ENCODE measurements at regions not wholly inside any gene's neighbourhood (a gene's known extent, or its start where the extent isn't known, plus 50 kb on each side); places are given as distances from the start of the nearest gene placed in this dataset.

DNA sequence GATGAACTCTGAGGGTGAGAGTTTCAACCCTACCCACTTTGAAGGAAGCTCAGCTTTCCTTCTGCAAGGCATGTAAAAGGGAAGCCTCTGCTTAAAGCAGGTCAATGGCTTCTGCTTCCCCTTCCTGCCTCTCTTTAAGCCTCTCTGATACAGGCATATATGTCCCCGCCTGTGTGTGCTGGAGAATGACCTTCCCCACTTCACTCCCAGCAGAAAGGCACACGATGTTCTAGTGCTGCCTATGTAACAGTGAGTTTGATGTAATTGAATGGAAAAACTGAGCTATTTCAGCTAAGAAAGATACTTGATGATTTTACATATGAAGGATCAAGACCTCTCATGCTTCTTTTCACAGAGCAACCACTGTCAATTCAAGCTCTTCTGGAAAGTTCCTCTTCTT is 632.2 kb downstream of the HACE1 start:
- Histone ChIP-seq H3K27ac (ENCODE audit: insufficient read depth, low read depth, low read length) (no peak overlapping the region), H3K9ac (replicated peaks; ENCODE audit: extremely low read depth, insufficient read depth, low read length) (no peak overlapping the region), H3K4me3 (replicated peaks in 1 of 3; ENCODE audit: insufficient read depth in 1 of 3, low read depth in 1 of 3, low read length in 3 of 3) (no peak overlapping the region), H2AFZ (ENCODE audit: low read depth, low read length) (no peak overlapping the region), H3K4me1 (ENCODE audit: control insufficient read depth, extremely low read depth, insufficient read depth, low read length) (no peaks in the 10 kb centered on the region), H3K27me3 (ENCODE audit: control insufficient read depth in 2 of 2, insufficient read depth in 2 of 2, low read length in 2 of 2) (no peaks in the 10 kb centered on the region), H3K9me1 (replicated peaks; ENCODE audit: control insufficient read depth, extremely low read depth, insufficient read depth, low read length) (no peaks in the 10 kb centered on the region), H3K9me3 (replicated peaks; ENCODE audit: control insufficient read depth, insufficient read depth, low read length) (no peaks in the 10 kb centered on the region), H3K36me3 (ENCODE audit: control insufficient read depth in 2 of 2, extremely low read depth in 1 of 2, insufficient read depth in 2 of 2, low read length in 2 of 2) (no peaks in the 10 kb centered on the region), H4K20me1 (replicated peaks; ENCODE audit: control insufficient read depth, extremely low read depth, insufficient read depth, low read length) (no peaks in the 10 kb centered on the region), H3K4me2 (ENCODE audit: insufficient read depth, low read length) (no peak overlapping the region), H3K79me2 (ENCODE audit: control insufficient read depth, insufficient read depth, low read length) (no peaks in the 10 kb centered on the region)
- no TSS peak for BruUV-seq (replicated peaks)
- POLR2A ChIA-PET = no interaction called here
- dilution Hi-C loops (cut with MboI; ENCODE audit: extremely low pct_ligation_motif_present, low sequenced_read_pairs) (no loop called here), intact Hi-C loops (cut with micrococcal nuclease) (no loop called here)
- no peak for TF ChIP-seq MYC (IDR thresholded peaks at IDR 0.05; ENCODE audit: low read depth, low read length)
- TF ChIP-seq, protein P1, sequence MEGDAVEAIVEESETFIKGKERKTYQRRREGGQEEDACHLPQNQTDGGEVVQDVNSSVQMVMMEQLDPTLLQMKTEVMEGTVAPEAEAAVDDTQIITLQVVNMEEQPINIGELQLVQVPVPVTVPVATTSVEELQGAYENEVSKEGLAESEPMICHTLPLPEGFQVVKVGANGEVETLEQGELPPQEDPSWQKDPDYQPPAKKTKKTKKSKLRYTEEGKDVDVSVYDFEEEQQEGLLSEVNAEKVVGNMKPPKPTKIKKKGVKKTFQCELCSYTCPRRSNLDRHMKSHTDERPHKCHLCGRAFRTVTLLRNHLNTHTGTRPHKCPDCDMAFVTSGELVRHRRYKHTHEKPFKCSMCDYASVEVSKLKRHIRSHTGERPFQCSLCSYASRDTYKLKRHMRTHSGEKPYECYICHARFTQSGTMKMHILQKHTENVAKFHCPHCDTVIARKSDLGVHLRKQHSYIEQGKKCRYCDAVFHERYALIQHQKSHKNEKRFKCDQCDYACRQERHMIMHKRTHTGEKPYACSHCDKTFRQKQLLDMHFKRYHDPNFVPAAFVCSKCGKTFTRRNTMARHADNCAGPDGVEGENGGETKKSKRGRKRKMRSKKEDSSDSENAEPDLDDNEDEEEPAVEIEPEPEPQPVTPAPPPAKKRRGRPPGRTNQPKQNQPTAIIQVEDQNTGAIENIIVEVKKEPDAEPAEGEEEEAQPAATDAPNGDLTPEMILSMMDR (IDR thresholded peaks at IDR 0.05; ENCODE audit: extremely low read depth in 1 of 2, insufficient read depth in 1 of 2, low read depth in 1 of 2, low read length in 2 of 2) = no peak
- TF ChIP-seq, protein P2, sequence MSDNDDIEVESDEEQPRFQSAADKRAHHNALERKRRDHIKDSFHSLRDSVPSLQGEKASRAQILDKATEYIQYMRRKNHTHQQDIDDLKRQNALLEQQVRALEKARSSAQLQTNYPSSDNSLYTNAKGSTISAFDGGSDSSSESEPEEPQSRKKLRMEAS (IDR thresholded peaks at IDR 0.05; ENCODE audit: insufficient read depth, insufficient read length) = no peak
- no peak for TF ChIP-seq EZH2 (IDR thresholded peaks at IDR 0.05; ENCODE audit: borderline replicate concordance, low read depth, low read length, severe bottlenecking)
- TF ChIP-seq FOS (IDR thresholded peaks at IDR 0.05; ENCODE audit: borderline replicate concordance, insufficient read depth, low read length) = no peak
- no peak for FAIRE-seq
- CTCF ChIA-PET = interaction anchor here (1.1 kb wide), 1 partner anchor 17 kb away, joined by 3 read pairs; no protein-coding TSS in a partner anchor
- DNase-seq (ENCODE audit: low read depth, low spot score) = no peak

Measured in endothelial cell of umbilical vein (primary cell).